LNCAP (cell line): ENCODE measurements at regions not wholly inside any gene's neighbourhood (a gene's known extent, or its start where the extent isn't known, plus 50 kb on each side); places are given as distances from the start of the nearest gene placed in this dataset.

Source experiments
- TF ChIP-seq, protein P1 (sequence below): fragments of 450-650 bp; IDR thresholded peaks from 2 replicates; pipeline ENCODE4 v1.5.1; 2017; ENCODE audit warnings: mild to moderate bottlenecking

DNA sequence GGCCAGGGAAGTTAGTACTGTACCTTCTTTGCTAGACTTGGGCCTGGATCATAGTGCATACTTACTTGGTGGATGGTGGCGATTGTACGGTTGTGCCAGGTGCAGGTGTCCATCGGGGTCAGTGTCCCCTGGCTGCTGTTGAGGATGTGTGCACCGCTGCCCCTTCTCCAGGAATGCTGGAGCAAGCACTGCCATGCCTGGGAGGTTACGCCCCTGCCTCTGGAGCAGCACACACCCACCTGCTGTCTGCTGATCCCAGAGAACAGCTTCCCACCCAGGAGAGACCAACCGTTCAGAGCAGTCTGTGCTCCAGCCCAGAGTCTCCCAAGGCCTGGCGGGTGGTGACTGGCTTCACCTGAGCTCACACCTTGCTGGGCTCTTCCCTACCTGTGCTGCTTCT, 286.8 kb upstream of the HS6ST1 start:
- TF ChIP-seq, protein P1, sequence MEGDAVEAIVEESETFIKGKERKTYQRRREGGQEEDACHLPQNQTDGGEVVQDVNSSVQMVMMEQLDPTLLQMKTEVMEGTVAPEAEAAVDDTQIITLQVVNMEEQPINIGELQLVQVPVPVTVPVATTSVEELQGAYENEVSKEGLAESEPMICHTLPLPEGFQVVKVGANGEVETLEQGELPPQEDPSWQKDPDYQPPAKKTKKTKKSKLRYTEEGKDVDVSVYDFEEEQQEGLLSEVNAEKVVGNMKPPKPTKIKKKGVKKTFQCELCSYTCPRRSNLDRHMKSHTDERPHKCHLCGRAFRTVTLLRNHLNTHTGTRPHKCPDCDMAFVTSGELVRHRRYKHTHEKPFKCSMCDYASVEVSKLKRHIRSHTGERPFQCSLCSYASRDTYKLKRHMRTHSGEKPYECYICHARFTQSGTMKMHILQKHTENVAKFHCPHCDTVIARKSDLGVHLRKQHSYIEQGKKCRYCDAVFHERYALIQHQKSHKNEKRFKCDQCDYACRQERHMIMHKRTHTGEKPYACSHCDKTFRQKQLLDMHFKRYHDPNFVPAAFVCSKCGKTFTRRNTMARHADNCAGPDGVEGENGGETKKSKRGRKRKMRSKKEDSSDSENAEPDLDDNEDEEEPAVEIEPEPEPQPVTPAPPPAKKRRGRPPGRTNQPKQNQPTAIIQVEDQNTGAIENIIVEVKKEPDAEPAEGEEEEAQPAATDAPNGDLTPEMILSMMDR: no peak

DNA sequence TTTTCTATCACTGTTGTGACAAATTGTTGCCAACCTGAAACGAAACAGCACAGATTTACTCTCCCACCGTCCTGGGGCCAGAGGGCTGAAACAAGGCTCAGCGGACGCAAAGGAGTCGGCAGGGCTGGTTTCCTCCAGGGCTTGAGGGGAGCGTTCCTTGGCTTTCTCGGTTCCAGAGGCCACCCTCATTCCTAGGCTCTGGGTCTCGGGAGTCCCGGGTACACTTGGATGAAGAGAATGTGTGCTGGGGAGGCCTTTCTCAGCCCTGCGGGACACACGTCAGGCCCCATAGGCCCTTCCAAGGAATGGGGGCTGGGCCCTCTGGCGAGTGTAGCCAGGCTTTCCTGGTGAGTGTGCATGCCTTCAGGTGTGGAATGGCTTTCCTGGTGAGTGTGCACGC, 287.3 kb upstream of the HS6ST1 start:
- TF ChIP-seq, protein P1: no peak

DNA sequence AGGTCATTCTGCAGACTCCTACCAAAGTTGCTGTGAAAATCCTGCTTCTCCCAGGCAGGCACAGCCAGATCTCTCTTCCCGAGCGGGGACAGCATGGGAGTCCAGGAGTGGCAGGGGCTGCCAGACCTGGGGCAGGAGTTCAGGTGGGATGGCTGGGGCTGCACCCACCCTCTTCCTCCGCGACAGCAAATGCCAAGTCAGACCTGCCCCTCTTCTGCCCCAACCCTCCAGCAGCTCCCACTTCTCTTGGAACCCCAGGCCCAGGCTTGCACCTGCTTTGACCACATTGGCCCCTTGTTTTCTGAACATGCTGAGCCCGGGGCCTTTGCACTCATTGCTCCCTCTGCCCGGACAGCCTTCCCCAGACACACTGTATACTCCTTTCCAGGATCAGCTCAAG, 288.2 kb upstream of the HS6ST1 start:
- TF ChIP-seq, protein P1: no peak

DNA sequence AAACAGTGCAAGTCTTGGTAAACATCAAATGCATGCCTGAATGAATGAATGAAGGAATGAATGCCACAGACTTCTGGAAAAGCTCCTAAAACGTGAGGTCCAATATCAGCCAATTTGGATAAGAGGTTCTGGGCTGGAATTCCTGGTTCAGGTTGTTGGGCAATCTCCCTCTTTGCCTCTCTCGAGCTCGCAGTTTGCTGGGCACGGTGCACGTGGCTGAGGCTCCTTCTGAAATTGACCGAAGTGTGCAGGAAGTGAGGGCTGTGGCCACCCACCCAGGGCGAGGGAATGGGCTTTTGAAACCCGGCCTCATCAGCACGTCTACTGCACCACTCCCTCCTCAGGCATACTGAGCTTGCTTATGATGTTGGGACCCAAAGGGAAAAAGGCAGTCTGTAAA, 288.8 kb upstream of the HS6ST1 start:
- TF ChIP-seq, protein P1: no peak

DNA sequence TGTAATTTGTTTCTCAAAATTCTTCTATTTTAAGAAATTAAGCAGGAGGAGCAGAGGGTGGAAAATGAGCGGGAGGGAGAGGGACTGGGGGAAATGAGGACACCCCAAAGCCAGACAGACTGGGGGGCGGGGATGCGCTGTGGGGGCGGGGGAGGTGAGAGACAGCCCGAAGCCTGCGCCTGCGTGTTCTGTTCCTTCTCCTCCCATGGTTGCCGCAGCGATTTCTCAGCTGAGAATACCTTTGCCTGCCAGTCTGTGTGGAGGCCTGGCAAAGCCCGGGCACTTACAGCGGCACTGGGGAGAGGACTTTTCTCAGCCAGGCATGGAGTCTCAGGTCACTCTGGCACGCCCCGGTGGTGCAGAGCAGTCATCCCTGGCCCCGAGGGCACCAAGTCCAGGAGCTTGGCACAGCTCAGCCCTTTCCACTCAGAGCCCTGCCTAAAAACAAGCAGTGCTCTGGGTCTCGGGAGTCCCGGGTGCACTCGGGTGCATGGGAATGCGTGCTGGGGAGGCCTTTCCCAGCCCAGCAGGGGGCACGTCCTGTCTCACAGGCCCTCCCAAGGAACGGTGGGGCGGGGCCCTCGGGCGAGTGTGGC, 289.3 kb upstream of the HS6ST1 start:
- TF ChIP-seq, protein P1: no peak

DNA sequence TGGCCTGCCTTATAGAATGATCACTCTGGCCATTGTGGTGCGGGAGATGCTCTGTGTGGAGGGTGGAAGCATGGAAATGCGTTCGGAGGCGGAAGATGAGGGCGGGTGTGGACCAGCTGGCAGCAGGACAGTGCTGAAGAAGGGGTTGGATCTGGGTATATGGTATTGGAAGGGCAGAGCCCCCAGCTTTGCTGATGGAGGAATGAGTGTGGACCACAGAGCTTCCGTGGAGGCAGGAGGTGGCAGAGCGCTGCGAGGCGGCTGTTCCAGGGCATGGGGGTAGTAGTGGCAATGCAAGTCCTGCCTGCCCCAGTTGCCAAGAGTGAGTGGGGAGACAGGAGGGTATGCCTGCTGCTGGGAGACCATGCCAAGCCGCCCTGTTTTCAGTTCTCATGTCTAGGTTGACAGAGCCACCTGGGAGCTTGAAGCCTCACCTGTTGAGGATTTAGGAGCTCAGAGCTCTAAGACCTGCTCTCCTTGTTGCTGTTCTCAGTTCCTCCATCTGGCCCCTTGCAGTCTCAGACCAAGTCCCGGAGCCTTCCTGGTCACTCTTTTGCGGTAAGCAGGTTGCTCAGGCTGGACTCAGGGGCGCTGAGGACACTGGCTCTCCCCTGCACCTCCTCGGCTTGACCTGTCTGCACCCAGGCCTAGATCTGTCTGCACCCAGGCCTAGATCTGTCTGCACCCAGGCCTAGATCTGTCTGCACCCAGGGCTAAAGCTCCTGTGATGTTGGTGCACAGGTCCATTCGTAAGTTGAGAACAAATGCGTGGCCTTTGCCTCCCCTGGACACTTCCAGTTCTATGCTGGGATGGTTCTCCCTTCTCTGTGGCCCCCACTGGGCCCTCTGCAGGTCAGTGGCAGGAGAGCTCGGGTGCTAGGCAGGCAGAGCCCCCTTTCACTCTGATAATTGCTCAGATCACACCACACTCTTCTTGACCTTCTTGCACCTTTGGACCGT, 290.5 kb upstream of the HS6ST1 start:
- TF ChIP-seq, protein P1: no peak

DNA sequence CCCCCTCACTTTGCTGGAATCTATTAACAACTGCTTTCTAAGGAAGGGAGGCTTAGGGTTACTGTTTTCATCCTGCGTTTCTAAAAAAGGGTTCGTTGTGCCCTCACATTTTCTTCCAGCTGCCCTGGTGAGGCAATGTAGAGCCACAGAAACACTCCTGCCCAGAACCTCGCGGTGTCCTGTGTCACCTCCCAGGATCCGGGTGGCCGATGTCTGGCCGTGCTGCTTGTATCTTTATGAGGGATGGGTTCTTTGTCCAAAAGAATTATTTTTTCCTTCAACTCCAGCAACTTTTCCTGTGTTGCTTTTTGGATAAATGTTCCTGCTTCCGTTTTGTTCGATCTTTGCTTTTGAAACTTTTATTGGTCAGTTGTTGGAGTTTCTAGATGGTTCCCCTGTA, 291.8 kb upstream of the HS6ST1 start:
- TF ChIP-seq, protein P1: no peak
